Mesothelial cell of epicardium (in vitro differentiated cells): ENCODE measurements at regions not wholly inside any gene's neighbourhood (a gene's known extent, or its start where the extent isn't known, plus 50 kb on each side); places are given as distances from the start of the nearest gene placed in this dataset.

Experiments
- DNase-seq, 2 experiments: peaks; one replicate each; pipeline ENCODE4 v3.0.0; 2021; ENCODE audit warnings: low spot score in 2 of 2; ENCODE audit not compliant: unreplicated experiment in 2 of 2
- H3K27ac Mint-ChIP-seq: 2 replicates; pipeline ENCODE4 v1.8.0; 2021; ENCODE audit warnings: mixed read lengths
- H3K27me3 Mint-ChIP-seq: 2 replicates; pipeline ENCODE4 v1.8.0; 2021; ENCODE audit warnings: low read depth, mixed read lengths
- H3K36me3 Mint-ChIP-seq: 2 replicates; pipeline ENCODE4 v1.8.0; 2021; ENCODE audit warnings: mixed read lengths
- H3K4me1 Mint-ChIP-seq: 2 replicates; pipeline ENCODE4 v1.8.0; 2021; ENCODE audit warnings: mixed read lengths
- H3K4me3 Mint-ChIP-seq: 2 replicates; pipeline ENCODE4 v1.8.0; 2021; ENCODE audit warnings: mild to moderate bottlenecking, moderate library complexity, mixed read lengths
- H3K9me3 Mint-ChIP-seq: 2 replicates; pipeline ENCODE4 v1.8.0; 2021; ENCODE audit warnings: mixed read lengths
- TF ChIP-seq, protein P1 (sequence below): fragments of 200-600 bp; sonication (generic); IDR thresholded peaks from one replicate; pipeline ENCODE4 v1.5.0; 2021; ENCODE audit warnings: antibody characterized with exemption; ENCODE audit not compliant: unreplicated experiment

GRCh38 chr13:42484386-42484785 is 89.6 kb upstream of the TNFSF11 start:
- H3K4me1 Mint-ChIP-seq, result peaks cover 17% of the 10 kb centered on the region
- H3K36me3 Mint-ChIP-seq, result no peaks in the 10 kb centered on the region
- H3K9me3 Mint-ChIP-seq, result no peaks in the 10 kb centered on the region
- TF ChIP-seq, protein P1, sequence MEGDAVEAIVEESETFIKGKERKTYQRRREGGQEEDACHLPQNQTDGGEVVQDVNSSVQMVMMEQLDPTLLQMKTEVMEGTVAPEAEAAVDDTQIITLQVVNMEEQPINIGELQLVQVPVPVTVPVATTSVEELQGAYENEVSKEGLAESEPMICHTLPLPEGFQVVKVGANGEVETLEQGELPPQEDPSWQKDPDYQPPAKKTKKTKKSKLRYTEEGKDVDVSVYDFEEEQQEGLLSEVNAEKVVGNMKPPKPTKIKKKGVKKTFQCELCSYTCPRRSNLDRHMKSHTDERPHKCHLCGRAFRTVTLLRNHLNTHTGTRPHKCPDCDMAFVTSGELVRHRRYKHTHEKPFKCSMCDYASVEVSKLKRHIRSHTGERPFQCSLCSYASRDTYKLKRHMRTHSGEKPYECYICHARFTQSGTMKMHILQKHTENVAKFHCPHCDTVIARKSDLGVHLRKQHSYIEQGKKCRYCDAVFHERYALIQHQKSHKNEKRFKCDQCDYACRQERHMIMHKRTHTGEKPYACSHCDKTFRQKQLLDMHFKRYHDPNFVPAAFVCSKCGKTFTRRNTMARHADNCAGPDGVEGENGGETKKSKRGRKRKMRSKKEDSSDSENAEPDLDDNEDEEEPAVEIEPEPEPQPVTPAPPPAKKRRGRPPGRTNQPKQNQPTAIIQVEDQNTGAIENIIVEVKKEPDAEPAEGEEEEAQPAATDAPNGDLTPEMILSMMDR, result no peak
- no peak for DNase-seq
- no peak overlapping the region for H3K27ac Mint-ChIP-seq
- H3K27me3 Mint-ChIP-seq, result peaks cover 28% of the 10 kb centered on the region
- no peak overlapping the region for H3K4me3 Mint-ChIP-seq

DNA sequence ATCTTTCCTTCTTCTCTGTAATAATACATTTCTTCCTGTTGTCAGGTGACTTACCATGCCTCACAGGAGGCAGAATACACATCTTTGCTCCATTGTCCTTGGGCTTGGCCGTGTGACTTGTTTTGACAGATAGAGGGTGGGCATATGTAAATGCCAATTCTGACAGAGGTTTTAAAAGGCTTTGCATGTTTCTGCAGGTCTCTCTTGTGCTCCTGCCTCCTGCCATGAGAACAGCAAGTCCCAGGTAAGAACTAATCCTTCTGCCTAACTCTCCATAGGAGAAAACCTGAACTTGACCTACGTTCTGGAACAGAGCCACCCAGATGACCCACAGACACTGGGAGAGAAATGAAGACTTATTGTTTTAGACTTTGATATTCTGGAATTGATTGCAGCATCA is 88.7 kb upstream of the TNFSF11 start:
- Mint-ChIP-seq H3K4me1 (peaks cover 17% of the 10 kb centered on the region), H3K4me3 (no peak overlapping the region), H3K9me3 (no peaks in the 10 kb centered on the region), H3K27ac (no peak overlapping the region), H3K27me3 (peaks cover 28% of the 10 kb centered on the region), H3K36me3 (no peaks in the 10 kb centered on the region)
- DNase-seq, result no peak
- TF ChIP-seq, protein P1, result no peak

GRCh38 chr13:42486711-42487198 is 87.2 kb upstream of the TNFSF11 start:
- Mint-ChIP-seq H3K9me3 (no peaks in the 10 kb centered on the region), H3K36me3 (no peaks in the 10 kb centered on the region), H3K27me3 (peaks cover 42% of the 10 kb centered on the region), H3K4me1 (peaks cover 17% of the 10 kb centered on the region), H3K4me3 (no peak overlapping the region), H3K27ac (peak overlapping the region; percentile 68)
- TF ChIP-seq, protein P1, result no peak
- DNase-seq, result no peak

DNA sequence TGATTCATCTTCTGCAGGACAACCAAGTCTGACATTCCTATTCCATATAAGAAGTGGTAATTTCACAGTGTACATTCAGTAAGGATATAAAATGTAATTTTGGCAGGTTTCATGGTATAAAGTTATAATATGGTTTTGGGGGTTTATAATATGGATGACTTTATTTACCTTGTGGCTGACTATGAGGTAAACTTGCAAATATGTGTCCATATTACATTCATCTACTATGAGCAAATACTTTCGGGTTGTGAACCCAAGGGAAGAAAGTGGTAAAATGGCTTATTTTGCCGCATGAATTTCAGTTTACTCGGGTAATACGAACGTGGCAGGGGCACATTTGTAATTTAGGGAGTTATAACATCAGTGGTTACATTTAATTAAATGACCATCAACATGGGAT is 86.7 kb upstream of the TNFSF11 start:
- no peak for DNase-seq
- Mint-ChIP-seq H3K36me3 (no peaks in the 10 kb centered on the region), H3K27me3 (peaks cover 43% of the 10 kb centered on the region), H3K9me3 (no peaks in the 10 kb centered on the region), H3K27ac (peak overlapping the region; percentile 6), H3K4me3 (no peak overlapping the region), H3K4me1 (peaks cover 17% of the 10 kb centered on the region)
- TF ChIP-seq, protein P1, result no peak

GRCh38 chr13:42490676-42491075 is 83.3 kb upstream of the TNFSF11 start:
- H3K9me3 Mint-ChIP-seq, result no peaks in the 10 kb centered on the region
- peaks cover 15% of the 10 kb centered on the region for H3K4me1 Mint-ChIP-seq
- no peak overlapping the region for H3K4me3 Mint-ChIP-seq
- DNase-seq, result no peak
- peaks cover 49% of the 10 kb centered on the region for H3K27me3 Mint-ChIP-seq
- no peak overlapping the region for H3K27ac Mint-ChIP-seq
- no peaks in the 10 kb centered on the region for H3K36me3 Mint-ChIP-seq
- TF ChIP-seq, protein P1, result no peak

DNA sequence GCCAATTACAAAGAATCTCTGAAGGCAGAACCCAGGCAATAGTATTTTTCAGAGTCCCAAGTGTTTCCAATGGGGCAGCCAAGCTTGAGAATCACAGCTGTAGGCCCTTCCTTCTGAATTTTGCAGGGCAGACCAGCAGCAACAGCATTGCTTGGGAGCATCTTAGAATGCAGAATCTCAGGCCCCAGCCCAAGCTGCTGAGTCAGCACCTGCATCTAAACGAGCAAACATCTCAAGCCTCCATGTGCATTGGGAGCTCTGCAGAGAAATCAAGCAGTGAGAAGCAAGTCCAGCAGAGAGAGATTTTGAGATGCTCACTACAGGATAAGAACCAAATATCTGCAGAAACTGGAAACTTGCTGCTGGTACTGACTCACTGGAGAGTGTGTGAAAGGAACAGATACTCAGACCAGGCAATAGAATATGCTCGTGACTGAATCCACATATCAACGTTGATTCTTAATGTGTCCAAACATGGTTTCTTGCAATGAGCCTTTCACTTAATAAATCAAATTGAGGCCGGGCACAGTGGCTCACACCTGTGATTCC is 81.5 kb upstream of the TNFSF11 start:
- DNase-seq, result no peak
- H3K27me3 Mint-ChIP-seq, result peaks cover 60% of the 10 kb centered on the region
- H3K9me3 Mint-ChIP-seq, result no peaks in the 10 kb centered on the region
- H3K27ac Mint-ChIP-seq, result no peak overlapping the region
- H3K36me3 Mint-ChIP-seq, result no peaks in the 10 kb centered on the region
- peaks cover 3% of the 10 kb centered on the region for H3K4me1 Mint-ChIP-seq
- TF ChIP-seq, protein P1, result no peak
- no peak overlapping the region for H3K4me3 Mint-ChIP-seq
